K562 (cell line): ENCODE measurements at regions not wholly inside any gene's neighbourhood (a gene's known extent, or its start where the extent isn't known, plus 50 kb on each side); places are given as distances from the start of the nearest gene placed in this dataset.

Experiments
- ATAC-seq: fragments of 200-7000 bp; cut with Tn5 transposase; 3 replicates; pipeline ENCODE4 v1.9.1; 2020; ENCODE audit warnings: moderate library complexity
- BruUV-seq: library from RNA; stranded (reverse); fragments of 400-500 nt; replicated peaks from 2 replicates; lab custom pipeline; 2021; lab: Mats Ljungman, UMichigan
- CTCF ChIA-PET: fragments of 300-600 bp; formaldehyde crosslinking; extraction: SDS; loops from one replicate; lab custom pipeline; 2021; ENCODE audit warnings: low intra/inter-chr PET ratio; lab: Yijun Ruan, JAX
- POLR2A ChIA-PET: fragments of 300-600, 350-650 bp; sonication (Branson Sonifier 250); formaldehyde crosslinking; extraction: SDS; loops from one replicate; lab custom pipeline; 2021; ENCODE audit warnings: antibody characterized with exemption, inconsistent platforms; lab: Yijun Ruan, JAX
- DNase-seq, 4 experiments: peaks; one replicate each; pipeline versions ENCODE4 v3.0.0 to v3.0.0-alpha.2; 2011 to 2018; ENCODE audit warnings: low spot score in 3 of 4, mixed read lengths in 3 of 4; ENCODE audit errors: extremely low read depth in 1 of 4
- FAIRE-seq: peaks from 2 replicates; lab custom pipeline; 2011; peaks lifted over from hg19 to GRCh38; lab: Jason Lieb, UNC
- H2AFZ ChIP-seq: 2 replicates; pipeline ENCODE4 v1.6.0; 2011; ENCODE audit warnings: low read depth, low read length, control low read depth, inconsistent platforms
- H3K27ac ChIP-seq: fragments of 200-600 bp; 3 replicates; pipeline ENCODE4 v1.8.0; 2011; ENCODE audit warnings: low read depth, mild to moderate bottlenecking, control low read depth, inconsistent platforms, low read length, moderate library complexity, mixed read lengths; ENCODE audit errors: extremely low read depth
- H3K27me3 ChIP-seq, 2 experiments: fragments of 300-600 bp in 1 of 2; 2 replicates in 1 of 2; 3 replicates in 1 of 2; pipeline versions ENCODE4 v1.6.0 to v1.8.0; 2011; ENCODE audit warnings: inconsistent platforms in 2 of 2, low read length in 2 of 2, mild to moderate bottlenecking in 1 of 2, mixed read lengths in 1 of 2, moderate library complexity in 1 of 2; ENCODE audit not compliant: control insufficient read depth in 2 of 2, insufficient read depth in 2 of 2
- H3K36me3 ChIP-seq: fragments of 300-600 bp; 3 replicates; pipeline ENCODE4 v1.8.0; 2011; ENCODE audit warnings: mild to moderate bottlenecking, low read length, inconsistent platforms; ENCODE audit not compliant: control insufficient read depth, insufficient read depth
- H3K4me1 ChIP-seq, 2 experiments: fragments of 200-600 bp in 1 of 2; replicated peaks in 1 of 2; 2 replicates in 1 of 2; 3 replicates in 1 of 2; pipeline versions ENCODE4 v1.5.1 to v1.8.0; 2011; ENCODE audit warnings: inconsistent platforms in 2 of 2, low read length in 2 of 2, mild to moderate bottlenecking in 1 of 2, mixed read lengths in 1 of 2, moderate library complexity in 1 of 2; ENCODE audit not compliant: control insufficient read depth in 2 of 2, insufficient read depth in 2 of 2
- H3K4me2 ChIP-seq: 2 replicates; pipeline ENCODE4 v1.6.1; 2011; ENCODE audit warnings: low read length, control low read depth, inconsistent platforms, mixed read lengths; ENCODE audit not compliant: insufficient read depth
- H3K4me3 ChIP-seq: fragments of 200-600 bp; sonication (generic), shearing (Covaris generic); 2 replicates; pipeline ENCODE4 v1.5.1; 2016; ENCODE audit warnings: control low read depth, inconsistent platforms
- H3K79me2 ChIP-seq: fragments of 200-600 bp; 3 replicates; pipeline ENCODE4 v1.8.0; 2011; ENCODE audit warnings: low read length, inconsistent platforms; ENCODE audit not compliant: control insufficient read depth, insufficient read depth
- H3K9ac ChIP-seq, 2 experiments: 2 replicates each; pipeline versions ENCODE4 v1.6.0 to v1.6.1; 2011; ENCODE audit warnings: low read depth in 2 of 2, low read length in 2 of 2, control low read depth in 1 of 2, inconsistent platforms in 1 of 2, mild to moderate bottlenecking in 1 of 2, mixed read lengths in 1 of 2; ENCODE audit not compliant: insufficient read depth in 1 of 2
- H3K9me1 ChIP-seq: one replicate; pipeline ENCODE4 v1.6.0; 2011; ENCODE audit warnings: inconsistent platforms, mild to moderate bottlenecking, low read length, moderate library complexity; ENCODE audit not compliant: control insufficient read depth, insufficient read depth
- H3K9me3 ChIP-seq: replicated peaks from 2 replicates; pipeline ENCODE4 v1.5.1; 2011; ENCODE audit warnings: low read depth, low read length, inconsistent platforms; ENCODE audit not compliant: control insufficient read depth, insufficient read depth
- H4K20me1 ChIP-seq: replicated peaks from 2 replicates; pipeline ENCODE4 v1.6.1; 2011; ENCODE audit warnings: low read length, inconsistent platforms, mixed read lengths; ENCODE audit not compliant: control insufficient read depth, insufficient read depth
- ARNT ChIP-seq, 2 experiments: fragments of 450-650 bp; IDR thresholded peaks; 2 replicates each; pipeline ENCODE4 v1.6.1; 2016; ENCODE audit warnings: mild to moderate bottlenecking in 1 of 2
- CHCHD3 ChIP-seq: fragments of 250-450 bp; sonication (Bioruptor Pico); IDR thresholded peaks from 2 replicates; pipeline ENCODE4 v2.1.2; 2022; ENCODE audit warnings: mild to moderate bottlenecking
- ETS2 ChIP-seq: IDR thresholded peaks from 2 replicates; pipeline ENCODE4 v1.6.1; 2016; ENCODE audit warnings: borderline replicate concordance, missing genetic modification characterization, mild to moderate bottlenecking, moderate library complexity, missing compliant biosample characterization; ENCODE audit not compliant: poor library complexity, severe bottlenecking
- ETV1 ChIP-seq: fragments of 450-650 bp; conservative IDR thresholded peaks from 2 replicates; pipeline ENCODE4 v1.6.1; 2016; ENCODE audit warnings: missing genetic modification characterization, control low read depth, low read depth, missing compliant biosample characterization
- PTRF ChIP-seq: fragments of 450-650 bp; IDR thresholded peaks from 2 replicates; pipeline ENCODE4 v1.6.1; 2016; ENCODE audit warnings: mild to moderate bottlenecking, missing genetic modification characterization, missing compliant biosample characterization
- RBM14 ChIP-seq: fragments of 200-400 bp; formaldehyde crosslinking; IDR thresholded peaks from 2 replicates; pipeline ENCODE4 v1.6.1; 2018; ENCODE audit warnings: low read depth, mild to moderate bottlenecking, low read length, moderate library complexity, borderline replicate concordance; ENCODE audit not compliant: insufficient read depth
- SREBF2 ChIP-seq: sonication (generic); formaldehyde crosslinking; IDR thresholded peaks from 2 replicates; pipeline ENCODE4 v1.4.0; 2020; ENCODE audit warnings: mild to moderate bottlenecking, missing genetic modification reagents
- WHSC1 ChIP-seq: IDR thresholded peaks from one replicate; pipeline ENCODE4 v1.6.1; 2012; ENCODE audit warnings: low read length, control low read depth, inconsistent platforms
- ZNF232 ChIP-seq: sonication (generic); formaldehyde crosslinking; IDR thresholded peaks from 2 replicates; pipeline ENCODE4 v1.8.0; 2022; ENCODE audit warnings: mild to moderate bottlenecking, missing genetic modification reagents
- WGBS: fragments of 100-300 bp; shearing (Covaris generic); methylation state at CpG from one replicate; pipeline ENCODE4 v1.1.6; 2016; ENCODE audit warnings: low coverage, mixed read lengths; ENCODE audit not compliant: insufficient coverage; ENCODE audit errors: missing lambda C conversion rate; 5-methylcytosine and 5-hydroxymethylcytosine counted together
- in situ Hi-C: fragments of 300-500 bp; cut with MboI; formaldehyde crosslinking; loops from 4 replicates; pipeline ENCODE4 v1.15.0; 2018; ENCODE audit warnings: inconsistent platforms, mixed read lengths
- intact Hi-C: fragments of 100-400 bp; cut with micrococcal nuclease; formaldehyde crosslinking; loops from 2 replicates; pipeline ENCODE4 v1.14.2; 2022
- TF ChIP-seq, protein P1 (sequence below): IDR thresholded peaks from 3 replicates; pipeline ENCODE4 v1.6.1; 2011; ENCODE audit warnings: borderline replicate concordance, mild to moderate bottlenecking, moderate library complexity; ENCODE audit not compliant: insufficient read length; ENCODE audit errors: extremely low read depth
- TF ChIP-seq, protein P2 (sequence below): fragments of 250-450 bp; sonication (Bioruptor Pico); IDR thresholded peaks from 2 replicates; pipeline ENCODE4 v1.8.0; 2021; ENCODE audit warnings: moderate library complexity, mild to moderate bottlenecking, inconsistent platforms
- TF ChIP-seq, protein P3 (sequence below): sonication (generic); formaldehyde crosslinking; IDR thresholded peaks from 2 replicates; pipeline ENCODE4 v1.8.1; 2023; ENCODE audit warnings: mild to moderate bottlenecking, missing genetic modification reagents
- TF ChIP-seq, protein P4 (sequence below): fragments of 450-650 bp; IDR thresholded peaks from 2 replicates; pipeline ENCODE4 v1.6.1; 2018; ENCODE audit warnings: mild to moderate bottlenecking, low read depth; ENCODE audit not compliant: partially characterized antibody

DNA sequence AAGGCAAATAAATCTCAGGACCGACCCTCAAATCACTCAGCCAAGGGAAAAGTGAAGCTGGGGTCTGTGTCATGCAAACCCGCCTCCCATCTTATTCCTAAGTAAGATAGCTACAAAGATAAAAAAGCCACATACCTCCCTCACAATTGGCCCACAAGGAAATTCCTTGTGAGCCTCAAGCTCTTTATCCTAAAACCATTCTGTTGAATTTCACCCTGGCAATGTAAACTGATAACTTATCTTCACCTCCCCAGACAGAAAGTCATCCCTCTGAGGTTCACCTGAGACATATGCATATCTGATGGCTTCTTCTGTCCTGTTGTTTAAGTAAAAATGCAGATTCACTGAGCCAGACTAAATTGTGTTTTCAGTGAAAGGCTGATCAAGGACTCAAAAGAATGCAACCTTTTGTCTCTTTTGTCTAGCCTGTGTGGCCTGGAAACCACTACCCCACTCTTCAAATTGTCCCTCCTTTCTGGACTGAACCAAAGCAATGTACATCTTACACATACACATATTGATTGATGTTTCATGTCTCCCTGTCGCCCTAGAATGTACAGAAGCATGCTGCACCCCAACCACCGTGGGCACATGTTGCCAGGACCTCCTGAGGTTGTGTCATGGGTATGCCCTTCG, 91.3 kb downstream of the MFAP3L start:
- H4K20me1 ChIP-seq: no peaks in the 10 kb centered on the region
- no TSS peak for BruUV-seq
- ChIA-PET CTCF (no interaction called here), POLR2A (interaction anchor here (0.6 to 0.7 kb wide), 2 partner anchors 314 to 409 kb away, joined by 3 read pairs; no protein-coding TSS in a partner anchor)
- H3K4me3 ChIP-seq: no peak overlapping the region
- ATAC-seq (no peak), FAIRE-seq (no peak), DNase-seq (peak in 1 of 4 experiments; percentile 21)
- no peak overlapping the region for H3K27ac ChIP-seq
- no peaks in the 10 kb centered on the region for H3K36me3 ChIP-seq
- no peaks in the 10 kb centered on the region; a peak in 1 of 5 replicates for H3K27me3 ChIP-seq
- WGBS: 4% methylated on average over 5 of the region's 5 CpGs
- intact Hi-C loops: no loop called here
- in situ Hi-C loops: no loop called here
- H3K9me3 ChIP-seq: no peaks in the 10 kb centered on the region
- no peak overlapping the region for H3K4me2 ChIP-seq
- H3K9ac ChIP-seq: no peak overlapping the region
- H3K9me1 ChIP-seq: no peaks in the 10 kb centered on the region
- peaks cover 0 to 2% of the 10 kb centered on the region in 2 experiments; a peak in 2 of 5 replicates for H3K4me1 ChIP-seq
- no peak overlapping the region for H2AFZ ChIP-seq
- H3K79me2 ChIP-seq: no peaks in the 10 kb centered on the region
- TF ChIP-seq CHCHD3 (no peak), PTRF (tag) (no peak), RBM14 (no peak), ETV1 (tag) (no peak), WHSC1 (no peak), ARNT (IDR thresholded peaks at IDR 0.05) (no peak), SREBF2 (CRISPR knock-in tag) (no peak), ZNF232 (no peak), ETS2 (tag) (no peak)
- TF ChIP-seq, protein P1, sequence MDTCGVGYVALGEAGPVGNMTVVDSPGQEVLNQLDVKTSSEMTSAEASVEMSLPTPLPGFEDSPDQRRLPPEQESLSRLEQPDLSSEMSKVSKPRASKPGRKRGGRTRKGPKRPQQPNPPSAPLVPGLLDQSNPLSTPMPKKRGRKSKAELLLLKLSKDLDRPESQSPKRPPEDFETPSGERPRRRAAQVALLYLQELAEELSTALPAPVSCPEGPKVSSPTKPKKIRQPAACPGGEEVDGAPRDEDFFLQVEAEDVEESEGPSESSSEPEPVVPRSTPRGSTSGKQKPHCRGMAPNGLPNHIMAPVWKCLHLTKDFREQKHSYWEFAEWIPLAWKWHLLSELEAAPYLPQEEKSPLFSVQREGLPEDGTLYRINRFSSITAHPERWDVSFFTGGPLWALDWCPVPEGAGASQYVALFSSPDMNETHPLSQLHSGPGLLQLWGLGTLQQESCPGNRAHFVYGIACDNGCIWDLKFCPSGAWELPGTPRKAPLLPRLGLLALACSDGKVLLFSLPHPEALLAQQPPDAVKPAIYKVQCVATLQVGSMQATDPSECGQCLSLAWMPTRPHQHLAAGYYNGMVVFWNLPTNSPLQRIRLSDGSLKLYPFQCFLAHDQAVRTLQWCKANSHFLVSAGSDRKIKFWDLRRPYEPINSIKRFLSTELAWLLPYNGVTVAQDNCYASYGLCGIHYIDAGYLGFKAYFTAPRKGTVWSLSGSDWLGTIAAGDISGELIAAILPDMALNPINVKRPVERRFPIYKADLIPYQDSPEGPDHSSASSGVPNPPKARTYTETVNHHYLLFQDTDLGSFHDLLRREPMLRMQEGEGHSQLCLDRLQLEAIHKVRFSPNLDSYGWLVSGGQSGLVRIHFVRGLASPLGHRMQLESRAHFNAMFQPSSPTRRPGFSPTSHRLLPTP: no peak
- TF ChIP-seq, protein P2, sequence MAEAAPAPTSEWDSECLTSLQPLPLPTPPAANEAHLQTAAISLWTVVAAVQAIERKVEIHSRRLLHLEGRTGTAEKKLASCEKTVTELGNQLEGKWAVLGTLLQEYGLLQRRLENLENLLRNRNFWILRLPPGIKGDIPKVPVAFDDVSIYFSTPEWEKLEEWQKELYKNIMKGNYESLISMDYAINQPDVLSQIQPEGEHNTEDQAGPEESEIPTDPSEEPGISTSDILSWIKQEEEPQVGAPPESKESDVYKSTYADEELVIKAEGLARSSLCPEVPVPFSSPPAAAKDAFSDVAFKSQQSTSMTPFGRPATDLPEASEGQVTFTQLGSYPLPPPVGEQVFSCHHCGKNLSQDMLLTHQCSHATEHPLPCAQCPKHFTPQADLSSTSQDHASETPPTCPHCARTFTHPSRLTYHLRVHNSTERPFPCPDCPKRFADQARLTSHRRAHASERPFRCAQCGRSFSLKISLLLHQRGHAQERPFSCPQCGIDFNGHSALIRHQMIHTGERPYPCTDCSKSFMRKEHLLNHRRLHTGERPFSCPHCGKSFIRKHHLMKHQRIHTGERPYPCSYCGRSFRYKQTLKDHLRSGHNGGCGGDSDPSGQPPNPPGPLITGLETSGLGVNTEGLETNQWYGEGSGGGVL (CRISPR knock-in tag): no peak
- TF ChIP-seq, protein P3, sequence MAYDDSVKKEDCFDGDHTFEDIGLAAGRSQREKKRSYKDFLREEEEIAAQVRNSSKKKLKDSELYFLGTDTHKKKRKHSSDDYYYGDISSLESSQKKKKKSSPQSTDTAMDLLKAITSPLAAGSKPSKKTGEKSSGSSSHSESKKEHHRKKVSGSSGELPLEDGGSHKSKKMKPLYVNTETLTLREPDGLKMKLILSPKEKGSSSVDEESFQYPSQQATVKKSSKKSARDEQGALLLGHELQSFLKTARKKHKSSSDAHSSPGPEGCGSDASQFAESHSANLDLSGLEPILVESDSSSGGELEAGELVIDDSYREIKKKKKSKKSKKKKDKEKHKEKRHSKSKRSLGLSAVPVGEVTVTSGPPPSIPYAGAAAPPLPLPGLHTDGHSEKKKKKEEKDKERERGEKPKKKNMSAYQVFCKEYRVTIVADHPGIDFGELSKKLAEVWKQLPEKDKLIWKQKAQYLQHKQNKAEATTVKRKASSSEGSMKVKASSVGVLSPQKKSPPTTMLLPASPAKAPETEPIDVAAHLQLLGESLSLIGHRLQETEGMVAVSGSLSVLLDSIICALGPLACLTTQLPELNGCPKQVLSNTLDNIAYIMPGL (CRISPR knock-in tag): no peak
- TF ChIP-seq, protein P4, sequence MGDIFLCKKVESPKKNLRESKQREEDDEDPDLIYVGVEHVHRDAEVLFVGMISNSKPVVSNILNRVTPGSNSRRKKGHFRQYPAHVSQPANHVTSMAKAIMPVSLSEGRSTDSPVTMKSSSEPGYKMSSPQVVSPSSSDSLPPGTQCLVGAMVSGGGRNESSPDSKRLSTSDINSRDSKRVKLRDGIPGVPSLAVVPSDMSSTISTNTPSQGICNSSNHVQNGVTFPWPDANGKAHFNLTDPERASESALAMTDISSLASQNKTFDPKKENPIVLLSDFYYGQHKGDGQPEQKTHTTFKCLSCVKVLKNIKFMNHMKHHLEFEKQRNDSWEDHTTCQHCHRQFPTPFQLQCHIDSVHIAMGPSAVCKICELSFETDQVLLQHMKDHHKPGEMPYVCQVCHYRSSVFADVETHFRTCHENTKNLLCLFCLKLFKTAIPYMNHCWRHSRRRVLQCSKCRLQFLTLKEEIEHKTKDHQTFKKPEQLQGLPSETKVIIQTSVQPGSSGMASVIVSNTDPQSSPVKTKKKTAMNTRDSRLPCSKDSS: no peak
